GM12892 (cell line): ENCODE measurements at regions not wholly inside any gene's neighbourhood (a gene's known extent, or its start where the extent isn't known, plus 50 kb on each side); places are given as distances from the start of the nearest gene placed in this dataset.

Experiments
- POLR2A ChIP-seq: IDR thresholded peaks from 2 replicates; pipeline ENCODE4 v1.6.1; 2011; ENCODE audit warnings: low read depth, low read length, control low read depth
- POLR2AphosphoS5 ChIP-seq: IDR thresholded peaks from 2 replicates; pipeline ENCODE4 v1.6.1; 2011; ENCODE audit warnings: low read depth, low read length, control low read depth

DNA sequence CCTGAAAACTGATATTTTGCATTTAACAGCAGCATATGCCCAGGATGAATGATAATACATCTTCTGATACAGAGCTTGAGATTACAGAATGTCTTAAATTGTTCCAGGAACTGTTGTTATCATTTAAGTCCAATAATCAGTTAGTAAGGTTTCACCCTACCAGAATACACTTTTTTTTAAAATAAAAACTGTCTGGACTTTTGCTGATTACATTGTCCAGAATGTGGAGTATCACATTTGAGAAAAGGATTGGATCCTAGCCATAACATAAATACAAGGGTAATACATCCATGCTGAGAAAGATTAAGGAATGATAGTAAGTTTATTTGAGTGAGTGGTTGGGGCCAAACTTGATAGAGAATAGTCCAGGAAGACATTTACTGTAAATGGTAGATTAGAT, 71.0 kb downstream of the SEPTIN7 start:
- TF ChIP-seq POLR2AphosphoS5 (no peak), POLR2A (no peak)
